DMS114 treated with DMSO at 0.1 percent for 48 hours (cell line): ENCODE measurements at regions not wholly inside any gene's neighbourhood (a gene's known extent, or its start where the extent isn't known, plus 50 kb on each side); places are given as distances from the start of the nearest gene placed in this dataset.

Experiments
- DNase-seq: peaks from one replicate; lab custom pipeline; 2025; ENCODE audit not compliant: unreplicated experiment; lab: John Stamatoyannopoulos, UW

GRCh38 chr6:93970684-93971083, 551.3 kb upstream of the EPHA7 start:
- DNase-seq, result no peak

GRCh38 chr6:93968126-93968525, 548.8 kb upstream of the EPHA7 start:
- DNase-seq, result no peak

- no peak for DNase-seq
Observed at GRCh38 chr6:93964926-93965325, 545.6 kb upstream of the EPHA7 start.

GRCh38 chr6:93964321-93964720, 545.0 kb upstream of the EPHA7 start:
- no peak for DNase-seq

- no peak for DNase-seq
Observed at GRCh38 chr6:93962566-93962965, 543.2 kb upstream of the EPHA7 start.

GRCh38 chr6:93954584-93954983, 535.2 kb upstream of the EPHA7 start:
- no peak for DNase-seq

GRCh38 chr6:93943661-93944060, 524.3 kb upstream of the EPHA7 start:
- no peak for DNase-seq

GRCh38 chr6:93940381-93940780, 521.0 kb upstream of the EPHA7 start:
- DNase-seq, result no peak

- no peak for DNase-seq
Observed at GRCh38 chr6:93932175-93932574, 512.8 kb upstream of the EPHA7 start.

GRCh38 chr6:93927731-93928130, 508.4 kb upstream of the EPHA7 start:
- no peak for DNase-seq

GRCh38 chr6:93919365-93919764, 500.0 kb upstream of the EPHA7 start:
- DNase-seq, result no peak

GRCh38 chr6:93918258-93918657, 498.9 kb upstream of the EPHA7 start:
- no peak for DNase-seq

- no peak for DNase-seq
Observed at GRCh38 chr6:93917216-93917615, 497.9 kb upstream of the EPHA7 start.

GRCh38 chr6:93916716-93917115, 497.4 kb upstream of the EPHA7 start:
- no peak for DNase-seq

GRCh38 chr6:93915961-93916360, 496.6 kb upstream of the EPHA7 start:
- DNase-seq, result no peak

GRCh38 chr6:93902517-93902916, 483.2 kb upstream of the EPHA7 start:
- no peak for DNase-seq

- no peak for DNase-seq
Observed at GRCh38 chr6:93900142-93900541, 480.8 kb upstream of the EPHA7 start.

- DNase-seq, result no peak
Observed at GRCh38 chr6:93896081-93896480, 476.7 kb upstream of the EPHA7 start.

GRCh38 chr6:93894521-93894920, 475.2 kb upstream of the EPHA7 start:
- DNase-seq, result no peak

GRCh38 chr6:93889713-93890112, 470.4 kb upstream of the EPHA7 start:
- no peak for DNase-seq

GRCh38 chr6:93886416-93886815, 467.1 kb upstream of the EPHA7 start:
- no peak for DNase-seq

GRCh38 chr6:93859971-93860370, 440.6 kb upstream of the EPHA7 start:
- DNase-seq, result no peak

- no peak for DNase-seq
Observed at GRCh38 chr6:93858213-93858612, 438.9 kb upstream of the EPHA7 start.

GRCh38 chr6:93849857-93850256, 430.5 kb upstream of the EPHA7 start:
- DNase-seq, result no peak
